Endothelial cell of umbilical vein (primary cell): ENCODE measurements at regions not wholly inside any gene's neighbourhood (a gene's known extent, or its start where the extent isn't known, plus 50 kb on each side); places are given as distances from the start of the nearest gene placed in this dataset.

Experiments
- BruUV-seq: library from RNA; stranded (reverse); fragments of 400-500 nt; replicated peaks from 2 replicates; lab custom pipeline; 2021; lab: Mats Ljungman, UMichigan
- CTCF ChIA-PET: fragments of 300-600, 350-600 bp; sonication (Branson Sonifier 250); formaldehyde crosslinking; loops from one replicate; lab custom pipeline; 2021; ENCODE audit warnings: antibody characterized with exemption, inconsistent platforms; lab: Charles Lee
- POLR2A ChIA-PET: fragments of 300-600, 350-600 bp; sonication (Branson Sonifier 250); formaldehyde crosslinking; loops from one replicate; lab custom pipeline; 2021; ENCODE audit warnings: antibody characterized with exemption, inconsistent platforms; lab: Charles Lee
- DNase-seq: peaks from one replicate; pipeline ENCODE4 v3.0.0-alpha.2; 2011; ENCODE audit warnings: low read depth, low spot score
- FAIRE-seq: peaks from 2 replicates; lab custom pipeline; 2011; peaks lifted over from hg19 to GRCh38; lab: Jason Lieb, UNC
- H2AFZ ChIP-seq: 2 replicates; pipeline ENCODE4 v1.6.0; 2012; ENCODE audit warnings: low read depth, low read length, control low read depth, inconsistent platforms
- H3K27ac ChIP-seq: 2 replicates; pipeline ENCODE4 v1.5.1; 2011; ENCODE audit warnings: low read depth, mild to moderate bottlenecking, control low read depth, low read length, moderate library complexity; ENCODE audit not compliant: insufficient read depth
- H3K27me3 ChIP-seq, 2 experiments: 2 replicates each; pipeline versions ENCODE4 v1.6.0 to v1.6.1; 2011; ENCODE audit warnings: low read length in 2 of 2, mixed read lengths in 1 of 2; ENCODE audit not compliant: control insufficient read depth in 2 of 2, insufficient read depth in 2 of 2
- H3K36me3 ChIP-seq, 2 experiments: 2 replicates in 1 of 2; 3 replicates in 1 of 2; pipeline ENCODE4 v1.5.1; 2011; ENCODE audit warnings: low read length in 2 of 2, mild to moderate bottlenecking in 1 of 2, moderate library complexity in 1 of 2; ENCODE audit not compliant: control insufficient read depth in 2 of 2, insufficient read depth in 2 of 2; ENCODE audit errors: extremely low read depth in 1 of 2
- H3K4me1 ChIP-seq: 3 replicates; pipeline ENCODE4 v1.5.1; 2011; ENCODE audit warnings: mild to moderate bottlenecking, low read length; ENCODE audit not compliant: control insufficient read depth, insufficient read depth; ENCODE audit errors: extremely low read depth
- H3K4me2 ChIP-seq: 2 replicates; pipeline ENCODE4 v1.6.1; 2011; ENCODE audit warnings: low read length, control low read depth, mixed read lengths; ENCODE audit not compliant: insufficient read depth
- H3K4me3 ChIP-seq, 3 experiments: fragments of 200-600 bp in 1 of 3; sonication (generic), shearing (Covaris generic) in 1 of 3; replicated peaks in 1 of 3; 2 replicates each; pipeline ENCODE4 v1.5.1; 2011 to 2016; ENCODE audit warnings: control low read depth in 3 of 3, low read length in 3 of 3, mild to moderate bottlenecking in 2 of 3, inconsistent platforms in 1 of 3, low read depth in 1 of 3, moderate library complexity in 1 of 3; ENCODE audit not compliant: insufficient read depth in 1 of 3
- H3K79me2 ChIP-seq: 2 replicates; pipeline ENCODE4 v1.6.0; 2012; ENCODE audit warnings: low read length, inconsistent platforms; ENCODE audit not compliant: control insufficient read depth, insufficient read depth
- H3K9ac ChIP-seq: replicated peaks from 2 replicates; pipeline ENCODE3; 2011; ENCODE audit warnings: low read length, control low read depth; ENCODE audit not compliant: insufficient read depth; ENCODE audit errors: extremely low read depth
- H3K9me1 ChIP-seq: replicated peaks from 3 replicates; pipeline ENCODE4 v1.6.0; 2011; ENCODE audit warnings: mild to moderate bottlenecking, low read length; ENCODE audit not compliant: control insufficient read depth, insufficient read depth; ENCODE audit errors: extremely low read depth
- H3K9me3 ChIP-seq: replicated peaks from 2 replicates; pipeline ENCODE4 v1.5.1; 2012; ENCODE audit warnings: low read length, inconsistent platforms; ENCODE audit not compliant: control insufficient read depth, insufficient read depth
- H4K20me1 ChIP-seq: replicated peaks from 2 replicates; pipeline ENCODE3; 2011; ENCODE audit warnings: mild to moderate bottlenecking, low read length; ENCODE audit not compliant: control insufficient read depth, insufficient read depth; ENCODE audit errors: extremely low read depth
- EZH2 ChIP-seq: IDR thresholded peaks from 2 replicates; pipeline ENCODE4 v1.6.1; 2012; ENCODE audit warnings: borderline replicate concordance, low read depth, mild to moderate bottlenecking, moderate library complexity, low read length, inconsistent platforms; ENCODE audit not compliant: severe bottlenecking
- FOS ChIP-seq: IDR thresholded peaks from 2 replicates; pipeline ENCODE4 v1.6.1; 2011; ENCODE audit warnings: mild to moderate bottlenecking, low read length, moderate library complexity, borderline replicate concordance; ENCODE audit not compliant: insufficient read depth
- GATA2 ChIP-seq: IDR thresholded peaks from 2 replicates; pipeline ENCODE4 v1.7.0; 2011; ENCODE audit warnings: low read depth, mild to moderate bottlenecking, moderate library complexity, mixed read lengths, low read length; ENCODE audit not compliant: insufficient read length, insufficient read depth
- JUN ChIP-seq: IDR thresholded peaks from 2 replicates; pipeline ENCODE4 v1.6.1; 2011; ENCODE audit warnings: borderline replicate concordance, low read depth; ENCODE audit not compliant: insufficient read length, insufficient read depth
- MAX ChIP-seq: IDR thresholded peaks from 2 replicates; pipeline ENCODE4 v1.6.1; 2011; ENCODE audit not compliant: insufficient read depth, insufficient read length
- MYC ChIP-seq: IDR thresholded peaks from one replicate; pipeline ENCODE4 v1.6.1; 2011; ENCODE audit warnings: mild to moderate bottlenecking, low read depth, low read length
- POLR2A ChIP-seq: IDR thresholded peaks from 2 replicates; pipeline ENCODE4 v1.6.1; 2012; ENCODE audit warnings: low read depth, mild to moderate bottlenecking, control low read depth, low read length
- POLR2AphosphoS5 ChIP-seq: IDR thresholded peaks from 2 replicates; pipeline ENCODE4 v1.6.1; 2012; ENCODE audit warnings: low read depth, mild to moderate bottlenecking, control low read depth, low read length, moderate library complexity; ENCODE audit not compliant: insufficient read depth
- dilution Hi-C: fragments of 300-500 bp; cut with MboI; formaldehyde crosslinking; loops from one replicate; pipeline ENCODE4 v1.15.0; 2019; ENCODE audit warnings: low sequenced_read_pairs; ENCODE audit not compliant: extremely low pct_ligation_motif_present
- intact Hi-C: fragments of 100-400 bp; cut with micrococcal nuclease; formaldehyde crosslinking; loops from one replicate; pipeline ENCODE4 v1.10.0; 2022
- TF ChIP-seq, protein P1 (sequence below), 2 donors: IDR thresholded peaks; 1 replicate in 1 of 2; 2 replicates in 1 of 2; pipeline ENCODE4 v1.5.1; 2011; ENCODE audit warnings: low read length in 2 of 2, mild to moderate bottlenecking in 2 of 2, moderate library complexity in 2 of 2, control low read depth in 1 of 2, inconsistent platforms in 1 of 2, low read depth in 1 of 2; ENCODE audit not compliant: insufficient read depth in 1 of 2; ENCODE audit errors: extremely low read depth in 1 of 2

DNA sequence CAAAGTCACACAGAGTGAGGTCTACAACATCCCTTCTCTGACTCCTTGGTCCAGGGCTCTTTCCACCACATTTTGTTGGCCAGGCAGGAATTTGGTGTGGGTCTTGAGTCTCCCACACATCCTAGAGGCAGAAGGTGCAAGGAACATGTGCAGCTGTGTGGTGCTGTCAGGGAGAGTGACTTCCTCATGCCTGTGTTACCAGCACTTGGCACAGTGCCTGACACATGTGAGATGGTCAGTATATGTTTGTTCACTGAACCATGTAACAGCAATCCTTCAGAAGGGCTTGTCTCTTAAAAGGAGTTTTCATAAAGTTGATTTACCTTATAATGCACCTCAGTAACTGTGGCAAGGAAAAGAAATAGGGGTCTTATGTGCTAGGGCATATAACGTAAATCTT is 168.5 kb downstream of the CDC5L start:
- BruUV-seq, result no TSS peak
- Histone ChIP-seq H3K4me3 (no peak overlapping the region), H3K27ac (no peak overlapping the region), H3K36me3 (no peaks in the 10 kb centered on the region), H3K4me1 (no peaks in the 10 kb centered on the region), H3K9ac (no peak overlapping the region), H3K4me2 (no peak overlapping the region), H2AFZ (no peak overlapping the region), H3K9me1 (no peaks in the 10 kb centered on the region), H3K9me3 (no peaks in the 10 kb centered on the region), H4K20me1 (no peaks in the 10 kb centered on the region), H3K27me3 (peaks cover 0 to 8% of the 10 kb centered on the region in 2 experiments), H3K79me2 (no peaks in the 10 kb centered on the region)
- dilution Hi-C loops (no loop called here), intact Hi-C loops (no loop called here)
- no peak for DNase-seq
- no peak for FAIRE-seq
- POLR2A ChIA-PET, result no interaction called here
- TF ChIP-seq POLR2AphosphoS5, result no peak
- CTCF ChIA-PET, result no interaction called here

- Histone ChIP-seq H3K9me3 (no peaks in the 10 kb centered on the region), H3K9me1 (no peaks in the 10 kb centered on the region), H4K20me1 (no peaks in the 10 kb centered on the region), H3K4me2 (no peak overlapping the region), H3K79me2 (no peaks in the 10 kb centered on the region), H3K4me3 (no peak overlapping the region), H3K9ac (no peak overlapping the region), H3K27ac (no peak overlapping the region), H3K36me3 (no peaks in the 10 kb centered on the region), H3K4me1 (no peaks in the 10 kb centered on the region), H3K27me3 (peaks cover 3 to 8% of the 10 kb centered on the region in 2 experiments), H2AFZ (no peak overlapping the region)
- FAIRE-seq (no peak), DNase-seq (no peak)
- dilution Hi-C loops, result no loop called here
- no TSS peak for BruUV-seq
- TF ChIP-seq FOS (no peak), POLR2AphosphoS5 (no peak), MAX (no peak), JUN (no peak), MYC (no peak), POLR2A (no peak), GATA2 (no peak), EZH2 (no peak)
- TF ChIP-seq, protein P1, sequence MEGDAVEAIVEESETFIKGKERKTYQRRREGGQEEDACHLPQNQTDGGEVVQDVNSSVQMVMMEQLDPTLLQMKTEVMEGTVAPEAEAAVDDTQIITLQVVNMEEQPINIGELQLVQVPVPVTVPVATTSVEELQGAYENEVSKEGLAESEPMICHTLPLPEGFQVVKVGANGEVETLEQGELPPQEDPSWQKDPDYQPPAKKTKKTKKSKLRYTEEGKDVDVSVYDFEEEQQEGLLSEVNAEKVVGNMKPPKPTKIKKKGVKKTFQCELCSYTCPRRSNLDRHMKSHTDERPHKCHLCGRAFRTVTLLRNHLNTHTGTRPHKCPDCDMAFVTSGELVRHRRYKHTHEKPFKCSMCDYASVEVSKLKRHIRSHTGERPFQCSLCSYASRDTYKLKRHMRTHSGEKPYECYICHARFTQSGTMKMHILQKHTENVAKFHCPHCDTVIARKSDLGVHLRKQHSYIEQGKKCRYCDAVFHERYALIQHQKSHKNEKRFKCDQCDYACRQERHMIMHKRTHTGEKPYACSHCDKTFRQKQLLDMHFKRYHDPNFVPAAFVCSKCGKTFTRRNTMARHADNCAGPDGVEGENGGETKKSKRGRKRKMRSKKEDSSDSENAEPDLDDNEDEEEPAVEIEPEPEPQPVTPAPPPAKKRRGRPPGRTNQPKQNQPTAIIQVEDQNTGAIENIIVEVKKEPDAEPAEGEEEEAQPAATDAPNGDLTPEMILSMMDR (IDR thresholded peaks at IDR 0.05; ENCODE audit: extremely low read depth in 1 of 2, insufficient read depth in 1 of 2, low read depth in 1 of 2, low read length in 2 of 2), result no peak
- CTCF ChIA-PET, result interaction anchor here (1.9 kb wide), 1 partner anchor 83 kb away, joined by 10 read pairs; no protein-coding TSS in a partner anchor
- intact Hi-C loops, result no loop called here
- POLR2A ChIA-PET, result no interaction called here
Observed at GRCh38 chr6:44558024-44558831, 170.7 kb downstream of the CDC5L start.
